ACC112 (cell line): ENCODE measurements at regions not wholly inside any gene's neighbourhood (a gene's known extent, or its start where the extent isn't known, plus 50 kb on each side); places are given as distances from the start of the nearest gene placed in this dataset.
"Not testable (repeated sequence)": the region's sequence is repeated elsewhere in the genome, so short reads cannot be mapped to it uniquely, and the experiment has no call there.

Experiments
- H2AFZ ChIP-seq: fragments of 200-600 bp; sonication (generic); one replicate; pipeline ENCODE4 v1.6.0; 2017; ENCODE audit warnings: antibody characterized with exemption, low read length; ENCODE audit not compliant: unreplicated experiment
- H3K27ac ChIP-seq: fragments of 200-600 bp; sonication (generic); 2 replicates; pipeline ENCODE4 v1.5.1; 2014; ENCODE audit warnings: low read depth, mild to moderate bottlenecking, antibody characterized with exemption, low read length, moderate library complexity
- H3K27me3 ChIP-seq: fragments of 200-600 bp; sonication (generic); 2 replicates; pipeline ENCODE4 v1.6.1; 2014; ENCODE audit warnings: mild to moderate bottlenecking, antibody characterized with exemption, low read length, moderate library complexity, mixed read lengths; ENCODE audit not compliant: insufficient read depth
- H3K36me3 ChIP-seq: fragments of 200-600 bp; sonication (generic); 2 replicates; pipeline ENCODE4 v1.6.1; 2016; ENCODE audit warnings: mild to moderate bottlenecking, antibody characterized with exemption, low read length, moderate library complexity, mixed read lengths; ENCODE audit not compliant: insufficient read depth
- H3K4me1 ChIP-seq: fragments of 200-600 bp; sonication (generic); one replicate; pipeline ENCODE4 v1.6.1; 2016; ENCODE audit warnings: low read length, mixed read lengths; ENCODE audit not compliant: insufficient read depth, unreplicated experiment, control insufficient read depth
- H3K4me3 ChIP-seq: fragments of 200-600 bp; sonication (generic); 2 replicates; pipeline ENCODE4 v1.5.1; 2014; ENCODE audit warnings: mild to moderate bottlenecking, low read depth, low read length
- H3K79me2 ChIP-seq: fragments of 200-600 bp; sonication (generic); one replicate; pipeline ENCODE4 v1.6.0; 2016; ENCODE audit warnings: low read length; ENCODE audit not compliant: control insufficient read depth, unreplicated experiment, insufficient read depth

GRCh38 chr6:150496629-150497028, 103.1 kb upstream of the PLEKHG1 start:
- no peaks in the 10 kb centered on the region for H3K27me3 ChIP-seq
- H3K4me1 ChIP-seq = no peaks in the 10 kb centered on the region
- H3K36me3 ChIP-seq = no peaks in the 10 kb centered on the region
- H2AFZ ChIP-seq = no peak overlapping the region
- no peaks in the 10 kb centered on the region for H3K79me2 ChIP-seq
- H3K4me3 ChIP-seq = no peak overlapping the region
- H3K27ac ChIP-seq = no peak overlapping the region

- Histone ChIP-seq H3K4me3 (no peak overlapping the region), H3K79me2 (no peaks in the 10 kb centered on the region), H3K27me3 (no peaks in the 10 kb centered on the region), H3K36me3 (no peaks in the 10 kb centered on the region), H3K27ac (no peak overlapping the region), H2AFZ (no peak overlapping the region), H3K4me1 (no peaks in the 10 kb centered on the region)
Measured at GRCh38 chr6:150499882-150500312, 99.8 kb upstream of the PLEKHG1 start.

GRCh38 chr6:150500568-150500967, 99.1 kb upstream of the PLEKHG1 start:
- not testable (repeated sequence) for H3K79me2 ChIP-seq, H3K27ac ChIP-seq, H3K36me3 ChIP-seq, H2AFZ ChIP-seq, H3K27me3 ChIP-seq, H3K4me1 ChIP-seq, H3K4me3 ChIP-seq

- no peaks in the 10 kb centered on the region for H3K36me3 ChIP-seq
- no peak overlapping the region for H3K4me3 ChIP-seq
- no peak overlapping the region for H2AFZ ChIP-seq
- no peak overlapping the region for H3K27ac ChIP-seq
- H3K4me1 ChIP-seq = no peaks in the 10 kb centered on the region
- no peaks in the 10 kb centered on the region for H3K79me2 ChIP-seq
- H3K27me3 ChIP-seq = no peaks in the 10 kb centered on the region
Measured at GRCh38 chr6:150503041-150503440, 96.6 kb upstream of the PLEKHG1 start.

GRCh38 chr6:150503586-150504339, 95.9 kb upstream of the PLEKHG1 start:
- H3K79me2 ChIP-seq = no peaks in the 10 kb centered on the region
- no peak overlapping the region for H3K27ac ChIP-seq
- no peak overlapping the region for H3K4me3 ChIP-seq
- no peaks in the 10 kb centered on the region for H3K36me3 ChIP-seq
- no peak overlapping the region for H2AFZ ChIP-seq
- no peaks in the 10 kb centered on the region for H3K27me3 ChIP-seq
- H3K4me1 ChIP-seq = no peaks in the 10 kb centered on the region

- H3K27me3 ChIP-seq = peaks cover 13% of the 10 kb centered on the region
- H3K4me3 ChIP-seq, H3K4me1 ChIP-seq, H3K36me3 ChIP-seq, H3K79me2 ChIP-seq, H2AFZ ChIP-seq, H3K27ac ChIP-seq: not testable (repeated sequence)
Measured at GRCh38 chr6:150507361-150507760, 92.3 kb upstream of the PLEKHG1 start.

GRCh38 chr6:150510576-150510975, 89.1 kb upstream of the PLEKHG1 start:
- H3K4me1 ChIP-seq = no peaks in the 10 kb centered on the region
- no peak overlapping the region for H2AFZ ChIP-seq
- no peak overlapping the region for H3K27ac ChIP-seq
- H3K4me3 ChIP-seq = no peak overlapping the region
- no peaks in the 10 kb centered on the region for H3K36me3 ChIP-seq
- H3K27me3 ChIP-seq = peaks cover 19% of the 10 kb centered on the region
- no peaks in the 10 kb centered on the region for H3K79me2 ChIP-seq

GRCh38 chr6:150511313-150511712, 88.4 kb upstream of the PLEKHG1 start:
- Histone ChIP-seq H3K4me3 (no peak overlapping the region), H3K79me2 (no peaks in the 10 kb centered on the region)

GRCh38 chr6:150514806-150515380, 84.8 kb upstream of the PLEKHG1 start:
- Histone ChIP-seq H3K36me3 (no peaks in the 10 kb centered on the region), H3K27me3 (peaks cover 15% of the 10 kb centered on the region), H3K27ac (no peak overlapping the region), H3K4me1 (no peaks in the 10 kb centered on the region), H3K79me2 (no peaks in the 10 kb centered on the region), H2AFZ (no peak overlapping the region), H3K4me3 (no peak overlapping the region)

More at GRCh38 chr6:150511313-150511712, 88.4 kb upstream of the PLEKHG1 start:
- Histone ChIP-seq H3K36me3 (no peaks in the 10 kb centered on the region), H2AFZ (no peak overlapping the region), H3K27me3 (peaks cover 19% of the 10 kb centered on the region), H3K27ac (no peak overlapping the region), H3K4me1 (no peaks in the 10 kb centered on the region)

GRCh38 chr6:150516199-150516598, 83.5 kb upstream of the PLEKHG1 start:
- Histone ChIP-seq H3K27ac (no peak overlapping the region), H3K36me3 (no peaks in the 10 kb centered on the region), H3K4me3 (no peak overlapping the region), H2AFZ (no peak overlapping the region), H3K27me3 (peaks cover 11% of the 10 kb centered on the region; the same call in 1 of the 2 replicates), H3K79me2 (no peaks in the 10 kb centered on the region), H3K4me1 (no peaks in the 10 kb centered on the region)

- Histone ChIP-seq H3K79me2 (no peaks in the 10 kb centered on the region), H2AFZ (no peak overlapping the region), H3K27me3 (peaks cover 9% of the 10 kb centered on the region; the same call in 1 of the 2 replicates), H3K4me3 (no peak overlapping the region), H3K4me1 (no peaks in the 10 kb centered on the region), H3K27ac (no peak overlapping the region), H3K36me3 (no peaks in the 10 kb centered on the region)
Measured at GRCh38 chr6:150517175-150517574, 82.5 kb upstream of the PLEKHG1 start.
